Stimulated activated CD4-positive, alpha-beta T cell treated with anti-CD3 and anti-CD28 coated beads, Interleukin-15, amount 100 ng/mL, for 1 hour (primary cell): ENCODE measurements at regions not wholly inside any gene's neighbourhood (a gene's known extent, or its start where the extent isn't known, plus 50 kb on each side); places are given as distances from the start of the nearest gene placed in this dataset.
"Not testable (repeated sequence)": the region's sequence is repeated elsewhere in the genome, so short reads cannot be mapped to it uniquely, and the experiment has no call there.

Experiments
- DNase-seq, 2 donors: peaks; one replicate each; pipeline ENCODE4 v3.0.0-alpha.2; 2020; ENCODE audit warnings: low read depth in 1 of 2, low spot score in 1 of 2

DNA sequence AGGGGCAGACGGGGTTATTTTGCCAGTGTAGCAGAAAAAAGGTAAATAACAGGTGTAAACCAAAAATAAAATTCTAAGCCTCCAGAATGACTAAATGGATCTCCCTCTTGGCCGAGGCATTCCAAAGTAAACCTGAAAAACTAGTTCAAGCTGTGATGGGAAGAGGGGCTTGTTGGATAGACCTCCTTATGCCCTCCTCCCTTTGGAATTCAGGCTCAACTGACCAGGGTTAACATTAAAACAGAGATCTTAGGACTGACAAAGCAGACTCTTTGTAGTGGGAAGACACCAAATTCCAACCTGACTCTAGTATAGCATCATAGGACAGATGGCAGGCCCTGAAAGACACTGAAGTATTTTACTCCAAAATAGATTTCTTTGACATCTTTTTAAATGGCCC, 113.8 kb upstream of the ITGB1 start:
- DNase-seq = no peak

DNA sequence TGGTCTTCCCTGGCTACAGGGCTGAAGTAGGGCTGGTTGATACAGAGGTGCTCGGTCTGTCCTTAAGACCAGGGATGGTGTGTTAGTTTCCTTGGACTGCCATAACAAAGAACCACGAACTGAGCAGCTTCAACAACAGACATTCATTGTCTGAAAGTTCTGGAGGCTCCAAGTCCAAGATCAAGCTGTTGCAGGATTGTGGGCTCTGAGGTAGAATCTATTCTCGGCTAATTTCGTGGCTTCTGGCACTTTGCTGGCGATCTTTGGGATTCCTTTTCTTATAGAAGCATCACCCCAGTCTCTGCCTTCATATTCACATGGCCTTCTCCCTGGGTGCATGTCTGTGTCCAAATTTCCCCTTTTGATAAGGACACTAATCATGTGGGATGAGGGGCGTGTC, 112.1 kb upstream of the ITGB1 start:
- no peak for DNase-seq

DNA sequence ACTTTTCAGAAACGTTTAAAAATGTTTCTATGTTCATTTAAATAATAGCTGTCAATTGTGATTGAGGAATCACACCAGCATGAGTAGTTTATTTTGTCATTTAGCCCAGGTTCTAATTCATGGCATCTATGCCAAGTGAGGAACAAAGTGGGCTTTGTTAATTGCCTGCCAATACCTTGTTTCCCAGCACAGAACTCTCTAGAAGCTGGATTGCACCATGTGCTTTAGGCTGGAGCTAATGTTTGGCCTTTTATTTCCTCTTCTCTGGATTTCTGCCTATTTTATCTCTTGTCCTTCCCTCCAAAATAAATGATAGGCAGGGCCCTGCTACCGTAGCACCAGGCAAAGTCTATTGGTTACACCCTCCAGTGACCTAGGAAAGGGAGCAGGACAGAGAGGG, 109.9 kb upstream of the ITGB1 start:
- no peak for DNase-seq

GRCh38 chr10:33067481-33067880, 109.5 kb upstream of the ITGB1 start:
- no peak for DNase-seq

GRCh38 chr10:33066558-33067236, 108.7 kb upstream of the ITGB1 start:
- DNase-seq = no peak

GRCh38 chr10:33065111-33065510, 107.1 kb upstream of the ITGB1 start:
- DNase-seq = no peak

DNA sequence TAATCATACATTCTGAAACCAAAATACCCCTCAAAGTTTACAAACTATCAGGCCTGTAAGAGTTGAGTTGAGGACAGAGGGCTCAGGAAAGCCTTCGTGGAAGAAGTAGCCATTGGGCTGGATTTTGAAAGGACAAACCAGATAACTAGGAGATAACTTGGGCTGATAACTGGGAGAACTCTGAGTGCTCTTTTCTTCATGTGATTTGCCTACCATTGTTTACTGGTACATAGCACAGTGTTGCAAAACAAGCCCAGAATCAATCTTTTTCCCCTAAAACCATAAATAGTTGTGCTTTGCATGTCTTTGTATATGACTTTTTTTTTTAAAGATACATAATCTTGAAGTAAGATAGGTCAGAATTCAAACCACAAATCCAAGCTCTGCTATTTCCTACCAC, 106.7 kb upstream of the ITGB1 start:
- no peak for DNase-seq

DNA sequence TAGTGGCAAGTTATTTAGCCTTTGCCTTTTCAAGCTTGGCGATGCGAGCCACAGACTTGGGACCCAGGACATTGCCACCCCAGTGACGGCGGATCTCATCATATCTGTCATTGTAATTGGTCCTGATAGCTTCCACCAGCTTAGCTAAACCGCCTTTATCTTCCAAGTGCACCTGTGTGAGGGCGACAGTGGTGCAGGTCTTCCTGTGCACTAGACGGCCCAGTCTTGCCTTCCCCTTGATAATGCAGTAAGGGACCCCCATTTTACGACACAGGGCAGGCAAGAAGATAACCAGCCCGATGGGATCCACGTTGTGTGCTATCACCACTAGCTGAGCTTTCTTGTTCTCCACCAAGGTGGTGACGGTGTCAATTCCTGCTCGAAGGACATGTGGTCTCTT, 99.6 kb upstream of the ITGB1 start:
- no peak for DNase-seq

GRCh38 chr10:33056828-33057596, 99.0 kb upstream of the ITGB1 start:
- no peak for DNase-seq

GRCh38 chr10:33055625-33056024, 97.6 kb upstream of the ITGB1 start:
- DNase-seq = no peak

DNA sequence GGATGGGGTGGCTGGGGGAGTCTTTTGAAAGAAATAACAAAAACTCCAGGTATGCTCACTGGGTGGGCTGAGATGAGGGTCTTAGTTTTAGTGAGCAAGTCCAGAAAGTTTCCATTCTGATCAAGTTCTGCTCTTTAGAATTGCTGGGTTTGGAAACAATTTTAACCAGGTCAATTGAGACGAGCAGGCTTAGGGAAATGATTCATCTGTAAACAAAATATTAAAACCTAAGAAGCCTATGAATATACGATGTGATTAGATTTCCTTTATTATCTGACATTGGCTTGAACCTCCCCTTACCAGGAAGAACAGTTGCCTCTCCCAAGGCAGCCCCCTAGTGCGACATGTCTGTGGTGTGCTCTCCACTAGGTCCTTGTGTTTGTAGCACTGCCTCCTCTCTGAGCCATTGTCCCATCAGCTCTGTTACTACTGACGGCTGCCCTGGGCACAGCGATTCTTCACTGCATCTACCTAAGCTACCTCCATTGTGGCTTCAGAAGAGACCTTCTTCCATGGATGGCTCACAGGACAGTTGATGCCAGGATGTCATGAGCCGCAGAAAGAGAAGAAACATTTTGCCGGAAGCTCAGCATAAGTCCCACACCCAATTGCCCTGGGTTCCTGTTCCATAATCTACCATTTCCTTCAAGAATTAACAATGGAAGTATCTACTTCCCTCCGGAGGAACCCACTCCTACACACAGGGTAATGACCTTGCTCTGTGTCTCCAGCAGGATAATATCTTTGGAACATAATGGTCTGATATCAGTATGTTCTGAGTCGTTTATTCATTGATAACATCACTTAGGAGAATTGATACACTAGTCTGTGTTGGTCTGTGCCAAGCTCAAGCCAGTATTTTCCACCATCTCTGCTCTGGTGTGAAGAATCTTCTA, 95.1 kb upstream of the ITGB1 start:
- no peak for DNase-seq

- DNase-seq = no peak
Observed at GRCh38 chr10:33052263-33052875, 94.3 kb upstream of the ITGB1 start.

DNA sequence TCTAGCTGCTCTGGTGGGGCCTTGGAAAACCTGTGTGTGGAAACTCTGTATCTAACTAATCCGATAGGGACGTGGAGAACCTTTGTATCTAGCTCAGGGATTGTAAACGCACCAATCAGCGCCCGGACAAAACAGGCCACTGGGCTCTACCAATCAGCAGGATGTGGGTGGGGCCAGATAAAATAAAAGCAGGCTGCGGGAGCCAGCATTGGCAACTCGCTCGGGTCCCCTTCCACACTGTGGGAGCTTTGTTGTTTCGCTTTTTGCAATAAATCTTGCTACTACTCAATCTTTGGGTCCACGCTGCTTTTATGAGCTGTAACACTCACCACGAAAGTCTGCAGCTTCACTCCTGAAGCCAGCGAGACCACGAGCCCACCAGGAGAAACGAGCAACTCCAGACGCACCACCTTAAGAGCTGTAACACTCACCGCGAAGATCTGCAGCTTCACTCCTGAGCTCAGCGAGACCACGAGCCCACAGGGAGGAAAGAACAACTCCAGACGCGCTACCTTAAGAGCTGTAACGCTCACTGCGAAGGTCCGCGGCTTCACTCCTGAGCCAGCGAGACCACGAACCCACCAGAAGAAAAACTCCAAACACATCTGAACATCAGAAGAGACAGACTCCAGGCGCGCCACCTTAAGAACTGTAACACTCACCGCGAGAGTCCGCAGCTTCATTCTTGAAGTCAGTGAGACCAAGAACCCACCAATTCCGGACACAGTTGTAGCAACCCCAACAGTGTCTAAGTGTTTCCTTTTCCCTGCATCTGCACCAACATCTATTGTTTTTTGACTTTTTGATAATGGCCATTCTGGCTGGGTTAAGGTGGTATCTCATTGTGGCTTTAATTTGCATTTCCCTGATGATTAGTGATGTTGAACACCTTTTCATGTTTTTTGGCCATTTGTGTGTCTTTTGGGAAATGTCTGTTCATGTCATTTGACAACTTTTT, 92.2 kb upstream of the ITGB1 start:
- DNase-seq = not testable (repeated sequence)

- DNase-seq = no peak
Observed at GRCh38 chr10:33048223-33048622, 90.2 kb upstream of the ITGB1 start.

GRCh38 chr10:33047655-33048054, 89.6 kb upstream of the ITGB1 start:
- no peak for DNase-seq

DNA sequence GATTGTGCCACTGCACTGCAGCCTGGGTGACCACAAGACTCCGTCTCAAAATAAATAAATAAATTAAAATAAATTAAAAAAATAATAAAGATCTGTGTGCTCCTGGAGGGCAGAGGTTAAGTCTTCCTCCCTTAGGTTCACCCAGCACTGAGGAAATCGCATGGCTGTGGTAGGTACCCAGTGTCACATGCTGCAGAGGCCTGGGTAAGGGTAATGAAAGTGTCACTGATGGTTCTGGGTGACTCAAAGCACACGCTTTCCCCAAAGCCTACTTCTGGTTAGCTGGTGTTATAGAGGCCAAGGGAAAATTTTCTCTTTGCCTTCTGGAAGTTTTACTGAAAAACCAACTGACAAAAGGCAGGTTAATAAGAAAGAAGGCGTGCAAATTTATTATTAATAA, 88.8 kb upstream of the ITGB1 start:
- no peak for DNase-seq

GRCh38 chr10:33045421-33045820, 87.4 kb upstream of the ITGB1 start:
- no peak for DNase-seq

DNA sequence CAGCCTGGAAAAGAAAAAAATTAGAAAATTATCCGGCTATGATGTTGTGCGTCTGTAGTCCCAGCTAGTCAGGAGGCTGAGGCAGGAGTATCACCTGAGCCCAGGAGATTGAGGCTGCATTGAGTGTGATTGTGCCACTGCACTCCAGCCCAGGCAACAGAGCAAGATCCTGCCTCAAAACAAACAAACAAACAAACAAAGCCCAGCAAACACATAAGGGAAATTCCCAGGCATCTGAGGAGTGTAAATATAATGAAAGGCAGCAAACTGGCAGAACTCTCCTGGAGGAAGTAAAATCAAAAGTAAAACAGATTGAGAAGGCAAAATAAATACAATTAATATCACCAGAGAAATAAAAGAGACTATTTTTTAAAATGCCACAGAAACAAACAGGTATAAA, 84.5 kb upstream of the ITGB1 start:
- no peak for DNase-seq

DNA sequence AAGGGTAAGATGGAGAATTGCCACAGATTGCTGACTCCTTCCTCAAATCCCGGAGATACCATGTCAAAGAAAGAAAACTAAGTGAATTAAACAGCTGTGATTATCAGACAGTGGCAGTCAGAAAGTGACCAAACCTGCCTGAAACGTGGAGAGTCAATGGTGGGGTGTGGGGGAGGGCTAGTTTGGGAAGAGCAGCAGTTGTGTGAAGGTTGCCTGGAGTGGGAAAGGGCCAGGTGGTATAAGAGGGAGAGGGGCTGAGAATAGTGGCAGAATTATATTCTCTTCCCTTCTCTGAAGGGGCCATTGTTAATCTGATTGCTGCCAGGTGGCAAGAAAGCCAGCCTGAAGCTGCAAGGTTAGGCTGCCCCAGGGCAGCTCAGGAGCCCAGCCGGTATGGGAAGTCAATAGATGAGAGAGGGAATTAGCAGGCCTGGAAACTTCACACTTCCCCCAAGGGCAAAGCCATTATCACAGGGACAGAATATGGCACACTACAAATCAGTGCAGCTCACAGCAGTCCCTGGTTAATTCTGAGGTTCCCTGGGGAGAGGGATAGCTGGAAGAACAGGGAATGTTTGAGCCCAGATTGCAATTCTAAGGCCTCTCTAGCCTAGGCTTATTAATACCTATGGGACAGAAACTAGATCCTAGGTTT, 83.9 kb upstream of the ITGB1 start:
- DNase-seq = no peak

DNA sequence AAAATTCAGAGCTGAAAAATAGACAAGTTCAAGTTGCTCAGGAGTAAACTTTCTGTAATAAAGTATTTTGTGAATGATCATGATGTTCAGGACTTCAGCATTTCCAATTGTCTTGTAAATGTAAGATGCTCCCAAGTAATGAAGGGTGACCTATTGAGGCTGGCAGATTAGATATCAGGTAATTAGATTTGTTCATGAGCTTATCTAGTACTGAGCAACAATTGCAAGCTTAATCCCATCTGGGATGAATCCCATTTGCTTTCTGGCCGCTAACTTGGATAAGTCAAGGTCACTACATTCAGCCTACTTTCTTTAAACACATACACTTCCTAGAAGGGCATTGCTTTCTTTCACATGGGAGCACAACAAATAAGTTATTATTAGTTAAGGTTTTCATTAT, 82.4 kb upstream of the ITGB1 start:
- DNase-seq = no peak
